Spinal cord (tissue), 9 donors: ENCODE measurements at regions not wholly inside any gene's neighbourhood (a gene's known extent, or its start where the extent isn't known, plus 50 kb on each side); places are given as distances from the start of the nearest gene placed in this dataset.
"Not testable (repeated sequence)": the region's sequence is repeated elsewhere in the genome, so short reads cannot be mapped to it uniquely, and the experiment has no call there.

Experiments
- DNase-seq, 6 donors: peaks; one replicate each; pipeline versions ENCODE4 v3.0.0 to v3.0.0-alpha.2; 2013 to 2015; ENCODE audit warnings: low spot score in 6 of 6, low read depth in 4 of 6
- H3K27ac ChIP-seq: one replicate; pipeline ENCODE4 v1.5.1; 2013; ENCODE audit warnings: low read depth, low read length, control low read depth
- H3K27me3 ChIP-seq: one replicate; pipeline ENCODE4 v1.6.1; 2013; ENCODE audit warnings: low read length; ENCODE audit not compliant: control insufficient read depth, insufficient read depth
- H3K36me3 ChIP-seq: one replicate; pipeline ENCODE4 v1.6.1; 2013; ENCODE audit warnings: low read length; ENCODE audit not compliant: control insufficient read depth, insufficient read depth
- H3K4me1 ChIP-seq: one replicate; pipeline ENCODE4 v1.6.1; 2013; ENCODE audit warnings: low read length; ENCODE audit not compliant: control insufficient read depth, insufficient read depth
- H3K4me3 ChIP-seq: one replicate; pipeline ENCODE4 v1.5.1; 2013; ENCODE audit warnings: low read depth, low read length, control low read depth
- H3K9me3 ChIP-seq: one replicate; pipeline ENCODE4 v1.6.1; 2013; ENCODE audit warnings: low read length; ENCODE audit not compliant: control insufficient read depth, insufficient read depth
- WGBS: methylation state at CpG from one replicate; pipeline ENCODE4 v1.1.5; 2013; ENCODE audit warnings: missing lambda C conversion rate; ENCODE audit not compliant: insufficient coverage; 5-methylcytosine and 5-hydroxymethylcytosine counted together
- donor health status: healthy.

GRCh38 chr2:182477774-182478173, 50.9 kb upstream of the PDE1A start:
- Histone ChIP-seq H3K27ac (no peak overlapping the region), H3K4me3 (no peak overlapping the region), H3K4me1 (no peaks in the 10 kb centered on the region), H3K36me3 (no peaks in the 10 kb centered on the region), H3K27me3 (no peaks in the 10 kb centered on the region), H3K9me3 (peaks cover 1% of the 10 kb centered on the region)
- WGBS, result no CpG with 5 or more reads among the region's 6 CpGs
- no peak for DNase-seq

- Histone ChIP-seq H3K4me1 (no peaks in the 10 kb centered on the region), H3K27me3 (no peaks in the 10 kb centered on the region), H3K9me3 (no peaks in the 10 kb centered on the region), H3K4me3 (no peak overlapping the region), H3K36me3 (no peaks in the 10 kb centered on the region), H3K27ac (no peak overlapping the region)
- 100% methylated on average over 1 of the region's 2 CpGs for WGBS
- no peak for DNase-seq
These were observed 54.8 kb upstream of the PDE1A start for GRCh38 chr2:182481676-182482075.

DNA sequence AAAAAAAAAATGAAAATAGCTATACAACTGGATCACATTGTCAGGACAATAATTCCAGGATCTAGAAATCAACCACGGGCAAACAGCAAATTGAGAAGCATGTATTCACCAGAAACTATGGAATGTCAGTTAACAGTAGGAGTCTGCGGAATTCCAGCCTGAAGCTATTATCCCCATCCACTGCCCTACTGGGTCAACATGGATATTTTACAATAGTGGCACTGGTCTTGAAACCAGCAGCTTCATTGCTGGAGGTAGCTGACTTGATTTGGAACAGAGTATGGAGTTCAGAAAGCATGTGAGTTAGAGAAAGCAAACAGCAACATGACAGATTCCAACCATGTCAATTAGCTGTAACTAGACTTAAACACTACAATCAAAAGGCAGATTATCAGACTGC, 55.7 kb upstream of the PDE1A start:
- no CpG with 5 or more reads among the region's 2 CpGs for WGBS
- Histone ChIP-seq H3K9me3 (no peaks in the 10 kb centered on the region), H3K27ac (no peak overlapping the region), H3K36me3 (no peaks in the 10 kb centered on the region), H3K4me1 (no peaks in the 10 kb centered on the region), H3K4me3 (no peak overlapping the region), H3K27me3 (no peaks in the 10 kb centered on the region)
- no peak for DNase-seq

DNA sequence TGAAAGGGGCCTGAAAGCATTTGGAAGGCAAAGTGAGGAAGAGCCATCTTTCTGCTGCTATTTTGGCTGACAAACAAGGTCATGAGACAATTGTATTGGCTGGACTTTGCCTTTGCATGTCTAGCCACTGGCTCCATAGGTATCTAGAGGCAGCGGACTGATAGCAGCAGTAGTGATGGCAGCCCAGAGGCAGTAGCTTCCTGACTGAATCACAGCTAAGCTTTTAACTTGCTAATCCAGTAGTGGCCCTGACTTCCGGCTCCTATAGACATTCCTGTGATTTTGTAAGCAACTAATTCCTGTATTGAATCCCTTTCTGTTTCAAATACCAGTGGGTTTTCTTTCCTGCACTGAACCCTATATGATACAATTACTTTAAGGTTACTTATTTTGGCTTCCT, 69.8 kb upstream of the PDE1A start:
- no peak overlapping the region for H3K4me3 ChIP-seq
- H3K36me3 ChIP-seq, result no peaks in the 10 kb centered on the region
- H3K4me1 ChIP-seq, result no peaks in the 10 kb centered on the region
- no peak for DNase-seq
- H3K27me3 ChIP-seq, result no peaks in the 10 kb centered on the region
- no peak overlapping the region for H3K27ac ChIP-seq
- 100% methylated on average over 1 of the region's 2 CpGs for WGBS
- no peaks in the 10 kb centered on the region for H3K9me3 ChIP-seq

- H3K4me3 ChIP-seq, result no peak overlapping the region
- no peak for DNase-seq
- H3K36me3 ChIP-seq, result no peaks in the 10 kb centered on the region
- no peaks in the 10 kb centered on the region for H3K9me3 ChIP-seq
- H3K27me3 ChIP-seq, result no peaks in the 10 kb centered on the region
- no peak overlapping the region for H3K27ac ChIP-seq
- WGBS, result 67% methylated on average over 1 of the region's 3 CpGs
- no peaks in the 10 kb centered on the region for H3K4me1 ChIP-seq
These were observed 73.1 kb upstream of the PDE1A start for GRCh38 chr2:182499706-182500470.

- H3K36me3 ChIP-seq, result no peaks in the 10 kb centered on the region
- H3K4me1 ChIP-seq, result no peaks in the 10 kb centered on the region
- no peaks in the 10 kb centered on the region for H3K27me3 ChIP-seq
- H3K4me3 ChIP-seq, result no peak overlapping the region
- no peak for DNase-seq
- no CpG with 5 or more reads among the region's 2 CpGs for WGBS
- H3K27ac ChIP-seq, result no peak overlapping the region
- H3K9me3 ChIP-seq, result no peaks in the 10 kb centered on the region
These were observed 77.0 kb upstream of the PDE1A start for GRCh38 chr2:182503886-182504285.

- Histone ChIP-seq H3K36me3 (no peaks in the 10 kb centered on the region), H3K4me3 (no peak overlapping the region), H3K4me1 (no peaks in the 10 kb centered on the region), H3K27me3 (no peaks in the 10 kb centered on the region), H3K9me3 (no peaks in the 10 kb centered on the region), H3K27ac (no peak overlapping the region)
- no peak for DNase-seq
- 100% methylated on average over 1 of the region's 2 CpGs for WGBS
These were observed 78.1 kb upstream of the PDE1A start for GRCh38 chr2:182504903-182505302.

- no peaks in the 10 kb centered on the region for H3K27me3 ChIP-seq
- no peaks in the 10 kb centered on the region for H3K9me3 ChIP-seq
- peak in 2 of 6 donors; percentile 45 to 69 for DNase-seq
- no peaks in the 10 kb centered on the region for H3K36me3 ChIP-seq
- H3K4me1 ChIP-seq, result no peaks in the 10 kb centered on the region
- H3K4me3 ChIP-seq, result no peak overlapping the region
- H3K27ac ChIP-seq, result no peak overlapping the region
These were observed 79.8 kb upstream of the PDE1A start for GRCh38 chr2:182506606-182507005.

DNA sequence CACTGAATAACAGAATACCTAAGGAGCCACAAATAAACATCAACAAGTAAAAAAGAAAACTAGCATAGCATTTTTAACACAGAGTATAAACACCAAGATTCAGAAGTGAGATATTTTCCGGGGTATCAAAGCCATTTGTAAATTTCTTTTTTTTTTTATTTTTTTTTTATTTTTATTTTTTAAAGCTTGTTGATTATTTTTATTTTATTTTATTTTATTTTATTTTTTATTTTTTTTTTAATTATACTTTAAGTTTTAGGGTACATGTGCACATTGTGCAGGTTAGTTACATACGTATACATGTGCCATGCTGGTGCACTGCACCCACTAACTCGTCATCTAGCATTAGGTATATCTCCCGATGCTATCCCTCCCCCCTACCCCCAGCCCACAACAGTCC, 81.7 kb upstream of the PDE1A start:
- WGBS, result no CpG with 5 or more reads among the region's 4 CpGs
- not testable (repeated sequence) for DNase-seq, H3K9me3 ChIP-seq, H3K4me3 ChIP-seq, H3K27ac ChIP-seq, H3K27me3 ChIP-seq, H3K36me3 ChIP-seq, H3K4me1 ChIP-seq

GRCh38 chr2:182509216-182509615, 82.4 kb upstream of the PDE1A start:
- DNase-seq, result peak in 1 of 6 donors; percentile 71
- H3K9me3 ChIP-seq, result no peaks in the 10 kb centered on the region
- no peaks in the 10 kb centered on the region for H3K4me1 ChIP-seq
- H3K27me3 ChIP-seq, result no peaks in the 10 kb centered on the region
- no peaks in the 10 kb centered on the region for H3K36me3 ChIP-seq
- 100% methylated on average over 1 of the region's 3 CpGs for WGBS
- H3K27ac ChIP-seq, result no peak overlapping the region
- no peak overlapping the region for H3K4me3 ChIP-seq
